ENCODE measurements at regions not wholly inside any gene's neighbourhood (a gene's known extent, or its start where the extent isn't known, plus 50 kb on each side); places are given as distances from the start of the nearest gene placed in this dataset.
"Not testable (repeated sequence)": the region's sequence is repeated elsewhere in the genome, so short reads cannot be mapped to it uniquely, and the experiment has no call there.

GRCh38 chr15:81882504-81882903 is 163.3 kb downstream of the MEX3B start:
- H3K27me3 ChIP-seq: no peaks in the 10 kb centered on the region
- WGBS, 3 donors: 61 to 66% (median 63%) methylated on average over 5 of the region's 5 CpGs
- H3K4me3 ChIP-seq: no peak overlapping the region
- DNase-seq: no peak
- no peak overlapping the region for H3K27ac ChIP-seq
- no peaks in the 10 kb centered on the region for H3K9me3 ChIP-seq
- TF ChIP-seq POLR2A (IDR thresholded peaks at IDR 0.05) (no peak), EP300 (IDR thresholded peaks at IDR 0.05) (no peak), CTCF (IDR thresholded peaks at IDR 0.05) (no peak)
- intact Hi-C loops (cut with DNase I): no loop called here
- H3K4me1 ChIP-seq (ENCODE audit: insufficient read depth): no peaks in the 10 kb centered on the region
- no peaks in the 10 kb centered on the region for H3K36me3 ChIP-seq

- intact Hi-C loops (cut with DNase I): no loop called here
- 58 to 64% (median 64%) methylated on average over 5 of the region's 5 CpGs for WGBS, 3 donors
Measured at GRCh38 chr15:81880833-81881232, 165.0 kb downstream of the MEX3B start.

GRCh38 chr15:81880314-81880713 is 165.5 kb downstream of the MEX3B start:
- no peak overlapping the region for H3K4me3 ChIP-seq
- no peak for DNase-seq
- no peaks in the 10 kb centered on the region for H3K27me3 ChIP-seq
- TF ChIP-seq POLR2A (IDR thresholded peaks at IDR 0.05) (no peak), EP300 (IDR thresholded peaks at IDR 0.05) (no peak), CTCF (IDR thresholded peaks at IDR 0.05) (no peak)
- no peak overlapping the region for H3K27ac ChIP-seq
- H3K9me3 ChIP-seq: no peaks in the 10 kb centered on the region
- 80 to 91% (median 88%) methylated on average over 4 of the region's 4 CpGs for whole genome bisulfite sequencing, 3 donors
- no peaks in the 10 kb centered on the region for H3K4me1 ChIP-seq (ENCODE audit: insufficient read depth)
- intact Hi-C loops (cut with DNase I): no loop called here
- no peaks in the 10 kb centered on the region for H3K36me3 ChIP-seq

More at GRCh38 chr15:81880833-81881232, 165.0 kb downstream of the MEX3B start:
- Histone ChIP-seq H3K36me3 (no peaks in the 10 kb centered on the region), H3K27me3 (no peaks in the 10 kb centered on the region), H3K4me1 (ENCODE audit: insufficient read depth) (no peaks in the 10 kb centered on the region), H3K4me3 (no peak overlapping the region), H3K9me3 (no peaks in the 10 kb centered on the region), H3K27ac (no peak overlapping the region)
- DNase-seq: no peak
- no peak for TF ChIP-seq EP300 (IDR thresholded peaks at IDR 0.05)

GRCh38 chr15:81875717-81876116 is 170.1 kb downstream of the MEX3B start:
- DNase-seq; H3K9me3 ChIP-seq; H3K4me3 ChIP-seq; H3K36me3 ChIP-seq; H3K27ac ChIP-seq; H3K27me3 ChIP-seq; H3K4me1 ChIP-seq (ENCODE audit: insufficient read depth); intact Hi-C loops (cut with DNase I): not testable (repeated sequence)
- WGBS, 3 donors: 73 to 100% (median 82%) methylated on average over 1 of the region's 1 CpG

- WGBS, 3 donors: 86 to 95% (median 94%) methylated on average over 19 to 27 of the region's 29 CpGs
- H3K27ac ChIP-seq; H3K4me3 ChIP-seq; DNase-seq; intact Hi-C loops (cut with DNase I); H3K9me3 ChIP-seq; H3K27me3 ChIP-seq; H3K4me1 ChIP-seq (ENCODE audit: insufficient read depth); H3K36me3 ChIP-seq: not testable (repeated sequence)
Measured at GRCh38 chr15:81870746-81871106, 175.1 kb downstream of the MEX3B start.

GRCh38 chr15:81870062-81870745 is 175.6 kb downstream of the MEX3B start:
- H3K4me1 ChIP-seq (ENCODE audit: insufficient read depth); H3K9me3 ChIP-seq; DNase-seq; H3K27me3 ChIP-seq; H3K27ac ChIP-seq; H3K4me3 ChIP-seq; H3K36me3 ChIP-seq; intact Hi-C loops (cut with DNase I): not testable (repeated sequence)
- 85 to 96% (median 91%) methylated on average over 16 of the region's 16 CpGs for WGBS, 3 donors
